IPS DF 6.9 (cell line): ENCODE measurements at regions not wholly inside any gene's neighbourhood (a gene's known extent, or its start where the extent isn't known, plus 50 kb on each side); places are given as distances from the start of the nearest gene placed in this dataset.
A peak's percentile ranks its signal among the peaks of the same experiment; 100 is the strongest.

Source experiments
- DNase-seq: peaks from one replicate; pipeline ENCODE4 v3.0.0-alpha.2; 2013; ENCODE audit warnings: low read depth, low spot score
- H3K27ac ChIP-seq: one replicate; pipeline ENCODE4 v1.5.1; 2013; ENCODE audit warnings: low read length, control low read depth
- H3K27me3 ChIP-seq: 2 replicates; pipeline ENCODE4 v1.6.1; 2013; ENCODE audit warnings: mild to moderate bottlenecking, low read length; ENCODE audit not compliant: control insufficient read depth, insufficient read depth
- H3K36me3 ChIP-seq: 2 replicates; pipeline ENCODE4 v1.6.1; 2013; ENCODE audit warnings: low read length; ENCODE audit not compliant: control insufficient read depth, insufficient read depth
- H3K4me1 ChIP-seq: 2 replicates; pipeline ENCODE4 v1.6.1; 2013; ENCODE audit warnings: low read length; ENCODE audit not compliant: control insufficient read depth, insufficient read depth
- H3K4me3 ChIP-seq: 2 replicates; pipeline ENCODE4 v1.5.1; 2013; ENCODE audit warnings: mild to moderate bottlenecking, low read length
- H3K9me3 ChIP-seq: 2 replicates; pipeline ENCODE4 v1.6.1; 2013; ENCODE audit warnings: low read length, inconsistent platforms; ENCODE audit not compliant: control insufficient read depth, insufficient read depth
- WGBS: extraction: QIAGEN DNeasy Blood & Tissue Kit; methylation state at CpG from one replicate; pipeline ENCODE4 v1.1.7; 2013; ENCODE audit warnings: mixed read lengths, missing lambda C conversion rate; ENCODE audit not compliant: insufficient read length, insufficient coverage; 5-methylcytosine and 5-hydroxymethylcytosine counted together

- no peak for DNase-seq
- no peaks in the 10 kb centered on the region for H3K27me3 ChIP-seq
- H3K9me3 ChIP-seq: no peaks in the 10 kb centered on the region
- no peaks in the 10 kb centered on the region for H3K4me1 ChIP-seq
- no peak overlapping the region for H3K4me3 ChIP-seq
- H3K27ac ChIP-seq: no peak overlapping the region
- no CpG with 5 or more reads among the region's 3 CpGs for WGBS
- H3K36me3 ChIP-seq: no peaks in the 10 kb centered on the region
Measured at GRCh38 chr2:133624551-133624950, 56.3 kb upstream of the NCKAP5 start.

- no peaks in the 10 kb centered on the region for H3K36me3 ChIP-seq
- DNase-seq: no peak
- H3K27me3 ChIP-seq: no peaks in the 10 kb centered on the region
- no peaks in the 10 kb centered on the region for H3K9me3 ChIP-seq
- H3K4me1 ChIP-seq: no peaks in the 10 kb centered on the region
- no peak overlapping the region for H3K4me3 ChIP-seq
- no peak overlapping the region for H3K27ac ChIP-seq
- no CpG with 5 or more reads among the region's 1 CpG for WGBS
Measured at GRCh38 chr2:133627741-133628140, 59.5 kb upstream of the NCKAP5 start.

GRCh38 chr2:133633309-133633708 lies 65.0 kb upstream of the NCKAP5 start:
- Histone ChIP-seq H3K27me3 (no peaks in the 10 kb centered on the region), H3K36me3 (no peaks in the 10 kb centered on the region), H3K4me3 (no peak overlapping the region), H3K27ac (no peak overlapping the region), H3K9me3 (no peaks in the 10 kb centered on the region), H3K4me1 (no peaks in the 10 kb centered on the region)
- DNase-seq: no peak
- WGBS: no CpG with 5 or more reads among the region's 7 CpGs

DNA sequence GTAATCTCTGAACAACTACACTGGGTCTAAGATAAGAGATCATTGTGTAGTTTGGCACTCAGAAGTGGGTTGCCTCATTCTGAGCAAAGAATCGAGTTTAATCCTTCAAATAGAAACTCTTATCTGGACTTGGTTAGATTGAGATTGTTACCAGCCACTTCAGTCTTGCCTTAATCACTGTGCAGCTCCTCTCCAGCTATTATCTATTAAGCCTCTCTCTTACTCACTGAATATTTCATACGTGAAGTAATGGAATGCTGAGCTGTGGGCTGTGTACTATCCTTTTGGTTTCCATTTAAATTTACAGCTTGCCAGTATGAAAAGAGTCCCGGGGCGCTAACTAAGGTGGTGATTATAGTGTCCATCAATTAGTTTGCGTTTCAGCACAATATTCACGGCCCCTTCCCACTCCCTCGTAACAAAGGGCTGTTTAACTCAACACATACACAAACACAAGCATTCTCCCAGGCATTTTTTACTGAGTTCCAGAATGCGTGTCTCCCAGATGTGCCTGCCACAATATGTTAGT lies 65.7 kb upstream of the NCKAP5 start:
- Histone ChIP-seq H3K4me1 (no peaks in the 10 kb centered on the region), H3K27ac (no peak overlapping the region), H3K36me3 (no peaks in the 10 kb centered on the region), H3K4me3 (no peak overlapping the region), H3K27me3 (no peaks in the 10 kb centered on the region), H3K9me3 (no peaks in the 10 kb centered on the region)
- DNase-seq: no peak
- WGBS: no CpG with 5 or more reads among the region's 8 CpGs

GRCh38 chr2:133635131-133635530 lies 66.9 kb upstream of the NCKAP5 start:
- H3K4me1 ChIP-seq: no peaks in the 10 kb centered on the region
- no peaks in the 10 kb centered on the region for H3K9me3 ChIP-seq
- no peak overlapping the region for H3K4me3 ChIP-seq
- DNase-seq: no peak
- no peaks in the 10 kb centered on the region for H3K27me3 ChIP-seq
- no peaks in the 10 kb centered on the region for H3K36me3 ChIP-seq
- no peak overlapping the region for H3K27ac ChIP-seq

DNA sequence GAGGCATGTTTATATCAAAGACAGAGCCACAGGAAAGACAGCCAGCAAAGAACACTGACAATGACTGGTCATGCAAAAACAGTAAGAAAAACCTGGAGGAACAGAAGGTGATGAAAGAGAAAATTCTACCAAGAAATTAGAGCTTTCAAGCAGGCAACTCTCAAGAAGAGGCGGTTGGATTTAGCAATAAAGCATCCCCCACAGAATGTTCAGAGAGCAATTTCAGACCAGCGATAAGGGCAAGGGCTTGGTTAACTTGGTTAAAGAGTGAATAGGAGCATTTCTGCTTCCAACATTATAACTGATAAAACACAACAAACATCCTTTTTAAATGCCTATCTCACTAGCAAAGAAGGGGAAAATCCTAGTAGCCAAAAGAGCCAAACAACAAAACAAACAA lies 68.0 kb upstream of the NCKAP5 start:
- Histone ChIP-seq H3K4me1 (no peaks in the 10 kb centered on the region), H3K27ac (no peak overlapping the region), H3K36me3 (no peaks in the 10 kb centered on the region), H3K9me3 (no peaks in the 10 kb centered on the region), H3K4me3 (no peak overlapping the region), H3K27me3 (no peaks in the 10 kb centered on the region)
- no CpG with 5 or more reads among the region's 2 CpGs for WGBS
- no peak for DNase-seq

DNA sequence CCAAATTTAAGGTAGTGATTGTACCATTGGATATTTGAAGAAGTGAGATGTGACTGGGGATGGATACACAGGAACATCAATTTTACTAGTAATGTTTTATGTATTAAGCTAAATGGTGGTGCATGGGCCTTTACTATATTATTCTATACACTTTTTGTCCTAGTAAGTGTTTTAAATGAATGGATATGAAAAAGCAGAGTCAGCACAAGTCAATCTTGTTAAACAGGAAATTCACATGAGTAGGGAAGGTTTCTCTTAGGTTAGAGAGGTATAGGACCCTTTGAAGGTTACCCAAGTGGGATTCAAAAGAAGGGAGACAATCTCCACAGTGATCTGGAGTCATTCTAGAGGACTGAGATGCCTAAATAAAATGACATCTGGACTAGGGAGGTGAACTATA lies 71.8 kb upstream of the NCKAP5 start:
- Histone ChIP-seq H3K4me3 (no peak overlapping the region), H3K4me1 (peaks cover 3% of the 10 kb centered on the region; the same call in 1 of the 2 replicates), H3K27me3 (no peaks in the 10 kb centered on the region), H3K9me3 (no peaks in the 10 kb centered on the region), H3K27ac (no peak overlapping the region), H3K36me3 (no peaks in the 10 kb centered on the region)
- no peak for DNase-seq

DNA sequence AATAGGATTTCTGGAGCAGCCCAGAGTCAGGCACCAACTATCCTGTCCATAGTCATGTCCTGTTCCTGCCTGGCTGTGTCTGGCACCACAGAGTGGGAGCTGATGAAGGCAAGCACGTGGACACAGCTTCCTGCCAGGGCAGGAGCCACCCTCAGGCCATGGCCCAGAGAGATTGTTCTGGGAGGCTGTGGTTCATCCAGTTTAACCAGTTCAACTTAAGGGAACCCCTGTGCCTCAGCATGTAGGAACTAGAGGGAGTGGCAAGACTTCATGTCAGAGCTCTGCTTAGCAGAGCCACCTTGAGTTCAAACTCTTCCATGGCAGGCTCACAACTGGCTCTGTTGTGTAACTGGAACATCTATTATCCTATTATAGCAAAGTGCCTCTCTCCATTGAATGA lies 73.2 kb upstream of the NCKAP5 start:
- Histone ChIP-seq H3K9me3 (no peaks in the 10 kb centered on the region), H3K4me3 (no peak overlapping the region), H3K27ac (no peak overlapping the region), H3K4me1 (peaks cover 3% of the 10 kb centered on the region; the same call in 1 of the 2 replicates), H3K27me3 (no peaks in the 10 kb centered on the region), H3K36me3 (no peaks in the 10 kb centered on the region)
- no CpG with 5 or more reads among the region's 1 CpG for WGBS
- DNase-seq: peak; percentile 27

DNA sequence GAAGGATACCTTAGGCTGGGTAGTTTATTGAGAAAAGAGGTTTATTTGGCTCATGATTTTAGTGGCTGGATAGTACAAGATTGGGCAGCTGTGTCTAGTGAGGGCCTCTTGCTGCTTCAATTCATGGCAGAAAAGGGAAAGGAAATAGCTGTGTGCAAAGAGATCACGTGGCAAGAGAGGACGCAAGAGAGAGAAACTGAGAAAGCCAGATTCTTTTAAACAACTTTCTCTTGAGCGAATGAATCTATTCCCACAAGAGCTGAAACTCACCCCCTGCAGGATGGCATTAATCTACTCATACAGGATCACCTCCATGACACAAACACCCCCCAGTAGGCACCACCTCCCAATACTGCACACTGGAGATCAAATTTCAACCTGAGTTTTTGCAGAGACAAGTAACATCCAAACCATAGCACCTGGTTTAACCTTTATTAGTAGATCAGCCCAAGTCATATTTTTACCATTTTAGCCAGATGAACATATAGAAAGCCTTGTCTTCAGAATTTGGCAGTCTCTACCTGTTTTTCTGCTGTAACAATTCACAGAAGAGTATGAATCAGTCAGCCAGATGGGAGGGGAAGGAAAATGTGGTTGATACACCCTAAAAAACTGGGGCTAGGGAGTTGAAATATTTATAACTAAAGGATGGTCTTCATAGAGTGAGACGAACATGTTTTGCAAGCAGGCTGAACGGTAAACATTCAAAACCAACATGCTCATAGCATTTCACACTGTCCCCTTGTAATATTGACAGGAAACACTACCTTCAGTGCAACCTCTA lies 73.9 kb upstream of the NCKAP5 start:
- Histone ChIP-seq H3K27me3 (no peaks in the 10 kb centered on the region), H3K36me3 (no peaks in the 10 kb centered on the region), H3K9me3 (no peaks in the 10 kb centered on the region), H3K27ac (no peak overlapping the region), H3K4me3 (no peak overlapping the region), H3K4me1 (peaks cover 3% of the 10 kb centered on the region; the same call in 1 of the 2 replicates)
- WGBS: no CpG with 5 or more reads among the region's 5 CpGs
- no peak for DNase-seq

- Histone ChIP-seq H3K4me1 (peaks cover 3% of the 10 kb centered on the region; the same call in 1 of the 2 replicates), H3K9me3 (no peaks in the 10 kb centered on the region), H3K27ac (no peak overlapping the region), H3K27me3 (no peaks in the 10 kb centered on the region), H3K4me3 (no peak overlapping the region), H3K36me3 (no peaks in the 10 kb centered on the region)
- DNase-seq: no peak
Measured at GRCh38 chr2:133642791-133643191, 74.5 kb upstream of the NCKAP5 start.

GRCh38 chr2:133643863-133644262 lies 75.6 kb upstream of the NCKAP5 start:
- Histone ChIP-seq H3K27me3 (no peaks in the 10 kb centered on the region), H3K27ac (no peak overlapping the region), H3K4me3 (no peak overlapping the region), H3K4me1 (peaks cover 3% of the 10 kb centered on the region; the same call in 1 of the 2 replicates), H3K36me3 (no peaks in the 10 kb centered on the region), H3K9me3 (no peaks in the 10 kb centered on the region)
- no peak for DNase-seq
- no CpG with 5 or more reads among the region's 2 CpGs for WGBS
